ENCODE measurements at regions not wholly inside any gene's neighbourhood (a gene's known extent, or its start where the extent isn't known, plus 50 kb on each side); places are given as distances from the start of the nearest gene placed in this dataset.

GRCh38 chr5:159536166-159536565 is 205.9 kb upstream of the IL12B start:
- no peak for DNase-seq (ENCODE audit: low read depth)

DNA sequence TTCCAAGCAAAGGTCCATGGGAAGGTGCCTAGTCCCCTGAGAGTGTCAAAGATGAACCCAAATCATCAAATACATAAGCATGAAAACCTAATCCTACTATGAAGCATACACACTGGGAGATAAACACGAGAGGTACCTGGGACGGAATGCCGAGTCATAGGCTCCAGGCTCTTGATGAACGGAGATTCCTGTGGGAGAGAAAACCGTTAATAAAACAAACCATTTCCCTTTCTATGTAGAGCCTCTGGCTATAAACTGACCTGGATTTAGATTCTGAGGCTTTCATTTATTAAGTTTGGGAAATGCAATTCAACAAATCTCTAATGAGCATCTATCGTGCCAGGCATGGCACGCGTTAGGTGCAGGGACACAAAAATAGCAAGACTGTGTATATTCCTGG is 206.4 kb upstream of the IL12B start:
- no peak for DNase-seq (ENCODE audit: low read depth)

DNA sequence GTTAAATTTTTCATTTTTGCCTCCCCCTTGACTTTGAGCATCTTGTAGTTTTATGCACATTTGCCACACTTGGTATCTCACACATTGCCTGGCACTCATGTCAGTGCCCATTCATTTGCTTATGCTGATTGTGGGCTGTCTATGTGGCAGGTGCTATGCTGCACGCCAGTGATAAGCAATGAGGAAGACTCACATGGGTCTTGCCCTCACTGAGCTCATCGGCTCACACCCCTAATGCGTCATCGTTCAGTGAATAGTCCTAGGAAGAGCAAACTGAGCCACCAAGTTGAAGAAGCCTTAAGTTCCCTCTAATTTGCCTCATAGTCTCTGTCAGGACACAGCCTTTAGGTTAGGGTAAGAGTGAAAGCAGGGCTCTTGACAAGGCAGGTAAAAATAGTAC is 209.4 kb upstream of the IL12B start:
- no peak for DNase-seq (ENCODE audit: low read depth)

GRCh38 chr5:159543326-159543725 is 213.0 kb upstream of the IL12B start:
- DNase-seq (ENCODE audit: low read depth) = no peak

GRCh38 chr5:159545156-159545555 is 214.9 kb upstream of the IL12B start:
- no peak for DNase-seq (ENCODE audit: low read depth)

DNA sequence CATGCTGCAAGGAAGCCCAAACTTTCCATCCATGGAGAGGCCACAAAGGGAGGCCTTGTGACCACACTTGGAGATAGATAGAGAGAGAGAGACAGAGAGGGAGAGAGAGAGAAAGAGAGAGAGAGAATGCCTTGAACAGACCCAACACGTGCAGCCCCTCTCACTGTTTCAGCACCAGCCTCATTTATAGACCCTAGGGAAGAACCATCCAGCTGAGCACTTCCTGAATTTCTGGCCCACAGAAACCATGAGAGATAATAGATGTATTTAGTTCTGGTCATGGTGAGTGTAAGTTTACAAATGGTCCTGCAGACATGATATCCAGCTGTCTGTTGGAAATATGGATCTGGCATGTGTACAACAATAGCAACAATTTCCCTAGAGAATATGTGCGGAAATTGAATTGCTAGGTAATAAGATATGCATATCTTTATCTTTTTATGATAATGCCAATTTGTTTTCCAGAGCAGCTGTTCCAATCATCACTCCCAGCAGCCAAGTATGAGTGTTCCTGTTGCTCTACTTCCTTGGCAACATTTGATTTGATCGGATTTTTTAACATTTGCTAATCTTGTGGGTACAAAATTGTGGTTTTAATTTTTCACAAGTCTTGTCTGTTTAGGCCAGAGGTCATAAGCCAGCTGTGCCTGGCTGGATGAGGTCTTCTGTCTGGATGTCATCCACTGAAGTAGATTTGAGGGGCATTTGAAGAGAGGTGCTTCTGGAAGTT is 217.3 kb upstream of the IL12B start:
- no peak for DNase-seq (ENCODE audit: low read depth)

GRCh38 chr5:159548517-159548916 is 218.2 kb upstream of the IL12B start:
- DNase-seq (ENCODE audit: low read depth) = no peak

DNA sequence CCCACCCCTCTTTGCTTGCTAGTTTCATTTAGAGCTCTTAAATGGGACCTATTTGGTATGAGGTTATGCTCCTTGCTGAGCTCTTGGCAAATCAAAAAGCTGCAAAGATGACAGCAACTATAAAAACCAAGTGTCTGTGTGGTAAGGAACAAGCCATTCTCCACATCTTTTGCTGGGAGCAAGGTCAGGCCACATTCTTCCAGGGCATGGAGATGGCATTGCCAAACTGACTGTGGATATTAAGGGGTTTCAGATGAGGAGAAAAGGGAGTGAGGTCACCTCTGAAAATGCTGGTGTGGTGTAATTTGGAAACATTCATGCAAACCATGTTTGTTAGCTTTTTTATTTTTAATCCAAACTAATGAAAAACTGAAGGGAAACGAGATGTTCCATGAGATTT is 218.8 kb upstream of the IL12B start:
- no peak for DNase-seq (ENCODE audit: low read depth)

GRCh38 chr5:159550951-159551350 is 220.7 kb upstream of the IL12B start:
- no peak for DNase-seq (ENCODE audit: low read depth)

- DNase-seq (ENCODE audit: low read depth) = no peak
These were observed 222.5 kb upstream of the IL12B start for GRCh38 chr5:159552751-159553150.

DNA sequence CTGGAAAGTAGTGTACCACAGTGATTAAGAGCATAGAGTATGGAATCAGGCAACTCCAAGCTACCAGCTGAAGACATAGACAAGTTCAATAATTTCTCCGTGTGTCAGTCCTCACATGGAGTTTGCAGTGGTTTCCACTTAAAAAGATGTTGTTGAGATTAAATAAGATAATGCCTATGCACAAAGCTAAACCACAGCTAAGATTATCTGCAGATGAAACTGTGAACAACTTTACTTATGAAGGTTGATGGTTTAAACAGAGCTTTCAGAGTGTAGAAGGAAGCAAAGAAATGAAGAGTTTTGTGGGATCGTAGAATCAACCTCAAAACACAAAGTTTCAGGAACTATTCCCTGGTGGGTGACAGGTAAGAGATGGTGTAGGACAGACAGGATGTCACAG is 223.5 kb upstream of the IL12B start:
- no peak for DNase-seq (ENCODE audit: low read depth)

DNA sequence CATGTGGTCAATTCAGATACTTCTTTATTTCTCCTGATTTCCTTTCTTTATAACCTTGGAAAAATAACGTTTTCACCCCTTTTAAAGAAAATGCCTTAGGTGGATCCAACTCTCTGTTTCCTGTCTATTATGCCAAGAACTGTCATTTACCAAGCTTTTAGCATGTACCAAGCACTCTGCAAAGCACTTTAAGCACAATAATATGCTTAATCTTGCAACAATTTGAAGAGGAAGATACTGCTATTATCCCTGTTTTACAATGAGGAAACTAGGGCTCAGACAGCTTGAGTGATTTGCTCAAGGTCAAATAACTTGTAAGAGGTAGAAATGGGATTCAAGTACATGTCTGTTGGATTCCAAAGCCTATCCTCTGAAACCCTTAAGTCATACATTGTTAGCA is 224.8 kb upstream of the IL12B start:
- DNase-seq (ENCODE audit: low read depth) = no peak

DNA sequence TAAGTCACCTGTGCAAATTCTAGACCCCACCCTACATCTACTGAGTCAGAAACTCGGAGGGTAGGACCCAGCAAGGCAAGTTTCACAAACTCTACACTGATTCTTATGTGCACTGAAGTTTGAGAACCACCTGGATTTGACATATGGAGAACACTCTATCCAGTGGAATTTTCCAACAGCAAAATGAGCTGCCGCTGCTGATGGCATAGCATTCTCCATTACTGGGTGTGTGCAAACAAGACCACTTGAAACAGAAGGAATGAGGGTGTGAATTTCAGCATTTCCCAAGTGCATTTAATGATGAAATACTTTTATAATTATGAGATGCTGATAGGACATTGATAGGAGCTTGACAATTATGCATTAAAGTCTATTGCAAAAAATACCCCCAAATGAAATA is 229.1 kb upstream of the IL12B start:
- DNase-seq (ENCODE audit: low read depth) = no peak

- DNase-seq (ENCODE audit: low read depth) = no peak
These were observed 229.8 kb upstream of the IL12B start for GRCh38 chr5:159560088-159560487.

DNA sequence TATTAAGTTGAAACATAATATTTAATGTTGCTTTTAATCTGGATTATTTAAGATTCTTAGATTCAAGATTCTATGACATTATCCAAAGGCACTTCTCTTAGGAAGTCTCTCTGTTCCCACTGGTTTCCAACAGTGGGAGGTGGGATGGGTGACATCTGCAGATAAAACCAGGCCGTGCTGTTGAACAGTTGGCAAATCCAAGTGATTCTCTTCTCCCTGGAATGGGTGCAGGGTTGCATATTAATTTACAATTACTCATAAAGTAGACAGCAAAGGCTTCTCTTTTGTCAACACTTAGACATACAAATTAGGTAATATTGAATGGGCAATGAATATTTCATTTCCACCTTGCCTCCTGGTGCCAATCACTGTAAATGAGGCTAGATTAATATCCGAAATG is 233.7 kb upstream of the IL12B start:
- no peak for DNase-seq (ENCODE audit: low read depth)

- no peak for DNase-seq (ENCODE audit: low read depth)
These were observed 236.5 kb upstream of the IL12B start for GRCh38 chr5:159566832-159567231.

DNA sequence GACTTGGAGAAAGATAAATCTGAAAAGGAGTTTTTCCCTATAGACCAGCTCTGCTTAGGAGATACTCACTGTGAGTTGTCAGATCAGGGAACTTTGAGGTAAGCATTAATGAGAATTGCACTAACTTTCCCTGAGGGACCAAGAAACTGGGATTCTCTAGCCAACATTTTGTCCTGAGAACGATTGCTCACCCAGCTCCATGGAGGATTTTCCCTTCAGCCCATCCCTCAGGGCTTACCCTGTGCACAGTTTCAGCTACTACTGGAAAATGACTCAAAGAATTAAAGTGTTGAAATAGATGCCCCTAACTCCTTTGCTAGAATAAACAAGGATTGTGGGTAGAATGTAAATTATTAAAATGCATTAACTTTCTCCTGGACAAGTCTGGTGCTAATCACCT is 237.2 kb upstream of the IL12B start:
- no peak for DNase-seq (ENCODE audit: low read depth)

DNA sequence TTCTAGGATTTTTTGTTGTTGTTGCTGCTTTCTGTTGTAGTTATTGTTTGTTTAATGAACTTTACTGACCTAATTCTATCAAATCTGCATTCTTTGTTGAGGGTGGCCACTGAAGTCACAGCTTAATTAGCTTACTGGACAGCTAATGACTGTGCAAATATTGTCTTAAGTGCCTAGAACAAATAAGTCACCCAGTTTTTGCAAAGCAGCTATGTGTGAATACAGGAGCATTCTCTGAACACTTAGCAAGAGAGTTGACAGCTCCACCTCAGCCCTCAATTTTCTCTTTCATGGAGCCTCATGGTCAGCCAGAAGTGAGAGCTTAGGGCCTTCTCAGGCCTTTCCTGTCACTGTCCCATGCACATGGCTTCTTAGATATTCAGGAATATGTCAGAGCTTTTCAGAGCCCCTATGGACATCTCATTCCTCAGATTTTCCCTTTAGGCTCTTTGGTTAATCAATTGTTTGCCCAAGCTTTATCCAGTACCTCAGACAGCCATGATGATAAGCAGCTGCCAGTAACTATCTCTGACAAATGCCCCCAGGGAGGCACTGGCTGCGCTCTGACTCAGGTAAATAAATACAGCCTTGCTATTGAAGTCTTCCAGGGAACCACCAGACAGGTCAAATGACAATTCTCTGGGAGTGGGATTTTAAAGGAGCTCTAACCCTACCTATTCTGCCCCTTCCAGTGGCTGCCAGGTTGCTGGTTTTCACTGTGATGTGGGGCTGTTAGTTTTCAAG is 241.4 kb upstream of the IL12B start:
- no peak for DNase-seq (ENCODE audit: low read depth)

GRCh38 chr5:159576902-159577301 is 246.6 kb upstream of the IL12B start:
- no peak for DNase-seq (ENCODE audit: low read depth)

DNA sequence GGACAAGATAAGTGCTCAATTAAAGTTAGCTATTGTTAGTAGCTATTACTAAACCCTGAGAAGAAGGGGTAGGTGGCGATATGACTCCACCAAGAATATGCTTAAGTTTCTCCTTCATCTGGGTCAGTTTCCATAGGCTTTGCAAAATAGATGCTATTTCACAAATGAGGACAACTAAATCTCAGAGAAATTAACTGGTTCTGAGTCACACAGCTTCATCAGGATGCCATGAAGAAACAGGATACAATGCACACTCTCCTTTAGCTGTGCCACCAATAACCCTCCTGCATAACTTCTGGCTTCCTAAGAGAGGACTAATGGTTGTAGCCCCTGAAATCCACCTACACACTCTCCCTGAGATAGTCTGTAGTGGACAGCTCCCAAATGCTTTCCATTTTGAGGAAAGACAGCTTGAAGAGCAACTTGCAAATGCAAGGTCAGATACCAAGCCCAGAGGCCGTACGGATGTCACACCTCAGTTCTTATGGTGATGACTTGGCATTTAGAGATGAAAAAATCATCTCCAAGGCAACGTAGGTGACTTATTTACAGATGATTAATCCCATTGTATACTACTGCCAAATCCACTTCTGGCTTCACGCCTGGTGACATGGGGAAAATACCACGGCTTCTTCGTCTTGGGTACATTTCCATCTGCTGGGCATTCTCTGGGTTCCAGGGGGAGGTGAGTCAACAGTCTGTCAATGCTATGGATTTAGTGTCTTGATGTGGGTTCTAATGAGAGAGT is 251.4 kb upstream of the IL12B start:
- DNase-seq (ENCODE audit: low read depth) = no peak

GRCh38 chr5:159582756-159583541 is 252.7 kb upstream of the IL12B start:
- no peak for DNase-seq (ENCODE audit: low read depth)

DNA sequence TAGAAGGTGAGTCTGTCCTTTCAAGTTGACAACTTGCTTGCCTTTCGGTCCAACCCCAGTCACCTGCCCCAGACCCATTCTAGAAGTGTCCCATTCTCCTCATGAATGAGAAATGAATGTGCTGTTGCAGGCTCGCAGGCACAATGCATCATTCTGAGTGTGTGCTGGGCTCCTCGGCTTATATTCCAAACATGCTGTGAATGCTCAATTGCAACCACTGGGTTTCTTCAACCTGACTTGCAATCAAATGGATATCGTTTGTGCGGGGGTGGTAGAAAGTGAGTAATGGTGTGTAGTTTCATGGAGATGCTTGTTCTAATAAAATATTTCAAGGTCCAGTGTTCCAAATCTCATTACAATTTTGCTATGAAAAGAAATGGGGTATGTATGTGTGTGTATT is 256.6 kb upstream of the IL12B start:
- no peak for DNase-seq (ENCODE audit: low read depth)
